ENCODE measurements at regions not wholly inside any gene's neighbourhood (a gene's known extent, or its start where the extent isn't known, plus 50 kb on each side); places are given as distances from the start of the nearest gene placed in this dataset.

- TF ChIP-seq POLR2A (IDR thresholded peaks at IDR 0.05): no peak
- TF ChIP-seq, protein P1, sequence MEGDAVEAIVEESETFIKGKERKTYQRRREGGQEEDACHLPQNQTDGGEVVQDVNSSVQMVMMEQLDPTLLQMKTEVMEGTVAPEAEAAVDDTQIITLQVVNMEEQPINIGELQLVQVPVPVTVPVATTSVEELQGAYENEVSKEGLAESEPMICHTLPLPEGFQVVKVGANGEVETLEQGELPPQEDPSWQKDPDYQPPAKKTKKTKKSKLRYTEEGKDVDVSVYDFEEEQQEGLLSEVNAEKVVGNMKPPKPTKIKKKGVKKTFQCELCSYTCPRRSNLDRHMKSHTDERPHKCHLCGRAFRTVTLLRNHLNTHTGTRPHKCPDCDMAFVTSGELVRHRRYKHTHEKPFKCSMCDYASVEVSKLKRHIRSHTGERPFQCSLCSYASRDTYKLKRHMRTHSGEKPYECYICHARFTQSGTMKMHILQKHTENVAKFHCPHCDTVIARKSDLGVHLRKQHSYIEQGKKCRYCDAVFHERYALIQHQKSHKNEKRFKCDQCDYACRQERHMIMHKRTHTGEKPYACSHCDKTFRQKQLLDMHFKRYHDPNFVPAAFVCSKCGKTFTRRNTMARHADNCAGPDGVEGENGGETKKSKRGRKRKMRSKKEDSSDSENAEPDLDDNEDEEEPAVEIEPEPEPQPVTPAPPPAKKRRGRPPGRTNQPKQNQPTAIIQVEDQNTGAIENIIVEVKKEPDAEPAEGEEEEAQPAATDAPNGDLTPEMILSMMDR (IDR thresholded peaks at IDR 0.05): no peak
- TF ChIP-seq POLR2AphosphoS5 (IDR thresholded peaks at IDR 0.05): no peak
Observed at GRCh38 chr2:238573916-238574315, 147.2 kb downstream of the ASB1 start.

Measured in suprapubic skin (tissue), 4 donors.